CD4-positive, alpha-beta T cell (primary cell): ENCODE measurements at regions not wholly inside any gene's neighbourhood (a gene's known extent, or its start where the extent isn't known, plus 50 kb on each side); places are given as distances from the start of the nearest gene placed in this dataset.

Experiments used
- ATAC-seq: fragments of 200-7000 bp; cut with Tn5 transposase; one replicate; pipeline ENCODE4 v1.10.0; 2022; ENCODE audit warnings: mild to moderate bottlenecking; ENCODE audit not compliant: poor library complexity
- CTCF ChIA-PET: fragments of 350-600 bp; sonication (Branson Sonifier 250); formaldehyde crosslinking; loops from one replicate; lab custom pipeline; 2021; ENCODE audit warnings: antibody characterized with exemption, inconsistent platforms; lab: Charles Lee
- POLR2A ChIA-PET: fragments of 350-600 bp; sonication (Branson Sonifier 250); formaldehyde crosslinking; loops from one replicate; lab custom pipeline; 2021; ENCODE audit warnings: antibody characterized with exemption, inconsistent platforms; lab: Charles Lee
- DNase-seq, 14 experiments: peaks; one replicate each; pipeline ENCODE4 v3.0.0-alpha.2; 2013 to 2020; ENCODE audit warnings: mixed read lengths in 2 of 14
- H3K27ac ChIP-seq, 2 donors: one replicate each; pipeline versions ENCODE4 v1.5.1 to v1.7.0; 2013; ENCODE audit warnings: low read length in 2 of 2, low read depth in 1 of 2, mild to moderate bottlenecking in 1 of 2
- H3K27me3 ChIP-seq, 2 experiments: 1 replicate in 1 of 2; 2 replicates in 1 of 2; pipeline versions ENCODE4 v1.6.1 to v1.7.0; 2013; ENCODE audit warnings: low read length in 2 of 2, control low read depth in 1 of 2, mild to moderate bottlenecking in 1 of 2, moderate library complexity in 1 of 2; ENCODE audit not compliant: insufficient read depth in 2 of 2, control insufficient read depth in 1 of 2
- H3K36me3 ChIP-seq: one replicate; pipeline ENCODE4 v1.6.1; 2013; ENCODE audit warnings: low read length, control low read depth; ENCODE audit not compliant: insufficient read depth
- H3K4me1 ChIP-seq: one replicate; pipeline ENCODE4 v1.6.1; 2013; ENCODE audit warnings: low read length, control low read depth; ENCODE audit not compliant: insufficient read depth
- H3K4me3 ChIP-seq: one replicate; pipeline ENCODE4 v1.5.1; 2013; ENCODE audit warnings: mild to moderate bottlenecking, low read length, moderate library complexity
- H3K9me3 ChIP-seq, 2 experiments: 1 replicate in 1 of 2; 2 replicates in 1 of 2; pipeline versions ENCODE4 v1.6.1 to v1.7.0; 2013; ENCODE audit warnings: low read length in 2 of 2, mild to moderate bottlenecking in 2 of 2, control low read depth in 1 of 2, moderate library complexity in 1 of 2; ENCODE audit not compliant: control insufficient read depth in 1 of 2, insufficient read depth in 1 of 2
- H3K27ac Mint-ChIP-seq: one replicate; pipeline ENCODE4 v1.8.0; 2020; ENCODE audit warnings: mixed read lengths
- H3K27me3 Mint-ChIP-seq: one replicate; pipeline ENCODE4 v1.8.0; 2021; ENCODE audit warnings: mixed read lengths
- H3K36me3 Mint-ChIP-seq: one replicate; pipeline ENCODE4 v1.8.0; 2021; ENCODE audit warnings: low read depth, mixed read lengths
- H3K4me1 Mint-ChIP-seq: one replicate; pipeline ENCODE4 v1.8.0; 2021; ENCODE audit warnings: low read depth, mixed read lengths
- H3K4me3 Mint-ChIP-seq: one replicate; pipeline ENCODE4 v1.8.0; 2020; ENCODE audit warnings: mild to moderate bottlenecking, mixed read lengths
- H3K9me3 Mint-ChIP-seq: one replicate; pipeline ENCODE4 v1.8.0; 2020; ENCODE audit warnings: mixed read lengths
- CTCF ChIP-seq: fragments of 200-600 bp; IDR thresholded peaks from one replicate; pipeline ENCODE4 v1.8.0; 2022; ENCODE audit warnings: antibody characterized with exemption, mild to moderate bottlenecking
- intact Hi-C, 2 experiments: fragments of 100-400 bp; cut with DNase I in 1 of 2; cut with micrococcal nuclease in 1 of 2; formaldehyde crosslinking; loops; one replicate each; pipeline versions ENCODE4 v1.15.1 to v1.9.0; 2023 to 2025; cut with DNase I, micrococcal nuclease

GRCh38 chr2:157685572-157685971 lies 56.9 kb upstream of the ACVR1C start:
- Mint-ChIP-seq H3K9me3 (no peaks in the 10 kb centered on the region), H3K27me3 (no peaks in the 10 kb centered on the region), H3K4me1 (no peaks in the 10 kb centered on the region), H3K4me3 (no peak overlapping the region), H3K27ac (no peak overlapping the region), H3K36me3 (no peaks in the 10 kb centered on the region)
- no peaks in the 10 kb centered on the region for H3K4me1 ChIP-seq
- ATAC-seq (no peak), DNase-seq (no peak)
- TF ChIP-seq CTCF, result no peak
- peaks cover 0 to 3% of the 10 kb centered on the region in 2 experiments for H3K27me3 ChIP-seq
- intact Hi-C loops, result no loop called here
- H3K9me3 ChIP-seq, result no peaks in the 10 kb centered on the region
- ChIA-PET CTCF (no interaction called here), POLR2A (no interaction called here)
- no peaks in the 10 kb centered on the region for H3K36me3 ChIP-seq
- no peak overlapping the region for H3K27ac ChIP-seq
- H3K4me3 ChIP-seq, result no peak overlapping the region

GRCh38 chr2:157684940-157685466 lies 56.3 kb upstream of the ACVR1C start:
- POLR2A ChIA-PET, result no interaction called here
- DNase-seq (no peak), ATAC-seq (no peak)
- Histone ChIP-seq H3K4me1 (no peaks in the 10 kb centered on the region), H3K27ac (no peak overlapping the region), H3K4me3 (no peak overlapping the region), H3K36me3 (no peaks in the 10 kb centered on the region), H3K27me3 (peaks cover 0 to 3% of the 10 kb centered on the region in 2 experiments), H3K9me3 (no peaks in the 10 kb centered on the region)
- no peak overlapping the region for H3K27ac Mint-ChIP-seq
- intact Hi-C loops, result no loop called here
- no peaks in the 10 kb centered on the region for H3K27me3 Mint-ChIP-seq
- no peak overlapping the region for H3K4me3 Mint-ChIP-seq
- H3K4me1 Mint-ChIP-seq, result no peaks in the 10 kb centered on the region
- CTCF ChIA-PET, result interaction anchor here (0.7 kb wide), 1 partner anchor 1049 kb away, joined by 3 read pairs; no protein-coding TSS in a partner anchor
- TF ChIP-seq CTCF, result no peak
- no peaks in the 10 kb centered on the region for H3K36me3 Mint-ChIP-seq
- H3K9me3 Mint-ChIP-seq, result no peaks in the 10 kb centered on the region
